NT2/D1 (cell line): ENCODE measurements at regions not wholly inside any gene's neighbourhood (a gene's known extent, or its start where the extent isn't known, plus 50 kb on each side); places are given as distances from the start of the nearest gene placed in this dataset.

Experiments used
- DNase-seq: peaks from one replicate; pipeline ENCODE4 v3.0.0-alpha.2; 2011; ENCODE audit warnings: low read depth, low spot score
- H3K27me3 ChIP-seq: 2 replicates; pipeline ENCODE4 v1.6.0; 2011; ENCODE audit warnings: mild to moderate bottlenecking; ENCODE audit not compliant: insufficient read length, insufficient read depth
- H3K36me3 ChIP-seq: 2 replicates; pipeline ENCODE4 v1.6.1; 2011; ENCODE audit warnings: mild to moderate bottlenecking, low read length, mixed read lengths; ENCODE audit not compliant: insufficient read depth, insufficient read length
- H3K4me1 ChIP-seq: 2 replicates; pipeline ENCODE4 v1.5.1; 2011; ENCODE audit not compliant: insufficient read depth, insufficient read length
- H3K4me3 ChIP-seq: 2 replicates; pipeline ENCODE4 v1.5.1; 2011; ENCODE audit warnings: low read depth; ENCODE audit not compliant: insufficient read length
- H3K9ac ChIP-seq: 2 replicates; pipeline ENCODE4 v1.6.0; 2011; ENCODE audit warnings: low read depth; ENCODE audit not compliant: insufficient read length
- H3K9me3 ChIP-seq: 2 replicates; pipeline ENCODE4 v1.5.1; 2011; ENCODE audit warnings: mild to moderate bottlenecking, low read length; ENCODE audit not compliant: insufficient read depth
- SUZ12 ChIP-seq: IDR thresholded peaks from 2 replicates; pipeline ENCODE4 v1.6.1; 2011; ENCODE audit not compliant: insufficient read length, insufficient read depth; ENCODE audit errors: extremely low read depth
- YY1 ChIP-seq: IDR thresholded peaks from 2 replicates; pipeline ENCODE4 v1.6.1; 2011; ENCODE audit not compliant: insufficient read length, insufficient read depth
- ZNF274 ChIP-seq: IDR thresholded peaks from 2 replicates; pipeline ENCODE4 v1.6.1; 2011; ENCODE audit warnings: mild to moderate bottlenecking, low read depth, low read length

DNA sequence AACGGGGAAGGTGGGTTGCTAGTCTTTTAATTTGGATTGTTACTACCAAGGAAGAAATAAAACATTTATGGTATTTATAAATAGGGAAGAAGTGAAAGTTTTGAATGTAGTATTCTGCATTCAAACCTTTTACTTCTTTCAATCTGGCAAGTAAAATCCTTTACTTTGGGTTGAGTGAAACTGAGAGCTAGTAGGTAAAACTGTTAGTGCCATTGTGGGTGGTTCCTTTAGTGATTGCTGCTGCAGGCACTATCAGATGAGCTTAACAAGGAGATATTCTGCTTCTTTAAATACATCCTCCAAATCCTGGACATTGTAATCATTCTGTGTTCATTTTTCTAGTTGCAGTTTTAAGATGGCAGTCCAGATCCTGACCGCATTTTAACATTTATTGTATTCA lies 650.9 kb upstream of the PCDH10 start:
- DNase-seq = no peak
- Histone ChIP-seq H3K27me3 (no peaks in the 10 kb centered on the region), H3K9me3 (no peaks in the 10 kb centered on the region; the same call in 1 of the 2 replicates), H3K36me3 (no peaks in the 10 kb centered on the region), H3K4me3 (no peak overlapping the region), H3K4me1 (no peaks in the 10 kb centered on the region), H3K9ac (no peak overlapping the region)
- TF ChIP-seq ZNF274 = no peak

DNA sequence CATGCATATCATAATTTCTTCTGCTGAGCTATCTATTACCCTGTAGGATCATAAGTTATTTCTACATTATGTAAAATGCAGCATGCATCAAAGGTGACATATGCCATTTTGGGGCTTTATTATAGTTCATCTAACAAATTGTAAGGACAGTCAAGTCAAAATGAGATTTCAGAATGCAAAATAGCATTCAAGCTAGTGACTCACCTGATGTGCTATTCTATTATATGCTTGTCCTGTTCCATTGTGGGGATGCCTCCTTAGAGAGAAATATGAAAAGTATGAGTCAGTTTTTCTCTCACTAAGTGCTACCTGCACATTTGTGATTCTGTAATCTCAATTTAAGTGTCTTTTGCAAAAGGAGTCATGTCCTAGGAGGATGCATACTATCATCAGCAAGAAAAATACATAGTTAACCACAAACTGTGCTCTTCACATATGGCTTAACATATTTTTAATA lies 647.0 kb upstream of the PCDH10 start:
- TF ChIP-seq ZNF274 = no peak
- no peak for TF ChIP-seq YY1
- TF ChIP-seq SUZ12 = no peak
- H3K4me3 ChIP-seq = no peak overlapping the region
- H3K9ac ChIP-seq = no peak overlapping the region

DNA sequence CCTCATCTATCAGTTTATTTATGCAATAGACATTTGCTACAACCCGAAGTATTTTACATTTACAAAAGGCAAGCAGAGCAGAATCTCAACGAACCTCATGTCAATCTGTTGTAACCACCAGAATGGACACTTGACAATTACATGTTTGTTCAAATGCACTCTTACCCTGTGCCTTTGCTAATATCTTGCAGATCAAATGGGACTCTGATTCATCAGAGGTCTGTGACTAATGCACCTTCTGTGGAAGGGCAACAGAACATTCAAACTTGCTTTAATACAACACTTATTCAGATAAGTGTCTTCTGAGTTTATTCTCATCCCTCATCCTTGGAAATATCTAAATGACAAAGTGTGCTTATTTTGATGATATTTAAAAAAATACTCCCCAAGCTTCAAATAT lies 644.7 kb upstream of the PCDH10 start:
- DNase-seq = no peak
- no peaks in the 10 kb centered on the region for H3K36me3 ChIP-seq
- H3K27me3 ChIP-seq = no peaks in the 10 kb centered on the region
- no peaks in the 10 kb centered on the region for H3K4me1 ChIP-seq
- no peak overlapping the region for H3K4me3 ChIP-seq
- TF ChIP-seq YY1 (no peak), ZNF274 (no peak), SUZ12 (no peak)
- H3K9me3 ChIP-seq = no peaks in the 10 kb centered on the region
- no peak overlapping the region for H3K9ac ChIP-seq

More for the DNA sequence above, 647.0 kb upstream of the PCDH10 start:
- no peaks in the 10 kb centered on the region for H3K9me3 ChIP-seq
- H3K4me1 ChIP-seq = no peaks in the 10 kb centered on the region
- DNase-seq = no peak
- no peaks in the 10 kb centered on the region for H3K36me3 ChIP-seq
- H3K27me3 ChIP-seq = no peaks in the 10 kb centered on the region

DNA sequence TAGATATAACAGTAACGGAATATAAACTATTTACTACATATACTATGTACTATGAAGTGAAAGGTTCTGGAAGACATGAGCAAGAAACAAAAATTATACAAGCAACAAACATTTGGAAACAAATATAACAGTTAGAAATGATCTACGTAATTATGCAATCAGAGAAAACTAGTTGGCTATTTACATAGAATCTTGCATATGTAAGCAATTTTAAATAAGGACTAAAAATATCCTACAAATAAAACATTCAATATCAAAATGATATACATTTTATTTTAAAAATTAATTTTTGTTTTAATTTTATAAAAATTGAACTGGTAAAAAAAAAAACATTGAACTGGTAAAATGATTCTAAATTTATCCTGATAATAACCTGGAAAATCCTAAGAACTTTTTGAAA lies 642.5 kb upstream of the PCDH10 start:
- H3K4me3 ChIP-seq = no peak overlapping the region
- no peaks in the 10 kb centered on the region for H3K27me3 ChIP-seq
- no peak for DNase-seq
- no peaks in the 10 kb centered on the region for H3K36me3 ChIP-seq
- no peak overlapping the region for H3K9ac ChIP-seq
- no peak for TF ChIP-seq SUZ12
- TF ChIP-seq YY1 = no peak
- TF ChIP-seq ZNF274 = no peak
- H3K4me1 ChIP-seq = no peaks in the 10 kb centered on the region
- no peaks in the 10 kb centered on the region for H3K9me3 ChIP-seq

DNA sequence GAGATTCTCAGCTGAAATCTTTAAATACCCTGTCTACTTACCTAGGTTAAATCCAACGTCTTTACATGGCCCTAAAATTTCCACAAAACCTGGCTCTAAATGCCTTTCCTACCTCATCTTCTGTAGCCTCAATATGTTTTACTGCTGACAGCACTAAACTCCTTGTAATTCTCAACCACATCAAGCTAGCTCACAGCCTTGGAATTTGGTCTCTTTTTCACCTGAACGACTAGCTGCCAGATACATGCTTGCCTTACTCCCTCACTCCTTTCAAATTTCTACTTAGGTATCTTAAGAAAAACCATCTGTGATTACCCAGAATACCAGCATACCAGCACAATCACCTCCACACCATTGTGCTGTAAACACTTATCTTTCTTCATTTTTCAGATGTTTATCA lies 635.6 kb upstream of the PCDH10 start:
- TF ChIP-seq SUZ12 (no peak), YY1 (no peak), ZNF274 (no peak)

DNA sequence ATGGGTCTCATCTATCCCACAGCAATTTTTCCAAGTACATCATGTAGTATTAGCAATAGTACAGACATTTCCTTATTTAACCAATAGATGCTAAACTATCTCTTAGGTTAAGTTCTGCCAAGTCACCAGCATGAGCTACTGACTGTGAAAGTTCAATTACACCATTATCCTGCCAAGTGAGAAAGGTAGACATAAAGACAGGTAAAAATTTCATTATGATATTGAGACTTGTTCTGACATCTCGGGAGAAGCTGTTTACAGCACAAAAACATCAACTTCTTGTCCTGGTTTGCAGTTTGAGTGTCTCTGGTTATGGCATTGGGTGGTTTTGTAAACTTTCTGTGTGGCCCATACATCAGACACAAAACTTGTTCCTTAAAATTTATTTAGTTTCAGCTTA lies 622.4 kb upstream of the PCDH10 start:
- H3K27me3 ChIP-seq = no peaks in the 10 kb centered on the region
- H3K4me3 ChIP-seq = no peak overlapping the region
- no peaks in the 10 kb centered on the region for H3K9me3 ChIP-seq
- H3K4me1 ChIP-seq = no peaks in the 10 kb centered on the region
- no peaks in the 10 kb centered on the region for H3K36me3 ChIP-seq
- no peak for DNase-seq
- no peak overlapping the region for H3K9ac ChIP-seq
- TF ChIP-seq ZNF274 (no peak), SUZ12 (no peak), YY1 (no peak)

More for the DNA sequence above, 635.6 kb upstream of the PCDH10 start:
- Histone ChIP-seq H3K9ac (no peak overlapping the region), H3K4me3 (no peak overlapping the region), H3K4me1 (no peaks in the 10 kb centered on the region), H3K9me3 (no peaks in the 10 kb centered on the region), H3K36me3 (no peaks in the 10 kb centered on the region), H3K27me3 (no peaks in the 10 kb centered on the region)
- no peak for DNase-seq

DNA sequence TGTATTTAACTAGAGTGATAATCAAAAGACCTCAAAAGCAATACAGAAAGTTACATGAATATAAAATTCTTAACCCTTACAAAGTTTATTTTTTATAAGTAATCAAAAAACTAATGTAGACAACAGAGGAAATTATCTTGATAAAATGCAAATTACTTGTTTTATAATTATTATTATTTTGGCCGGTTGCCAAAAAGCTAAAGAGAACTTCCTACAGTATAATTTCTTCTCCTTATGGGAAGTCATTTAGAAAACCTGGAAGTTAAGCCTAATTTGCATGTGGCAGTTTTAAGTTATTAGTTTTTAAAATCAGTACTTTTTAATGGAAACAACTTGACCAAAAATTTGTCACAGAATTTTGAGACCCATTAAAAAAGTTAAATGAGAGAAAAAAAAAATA lies 621.3 kb upstream of the PCDH10 start:
- no peaks in the 10 kb centered on the region for H3K27me3 ChIP-seq
- H3K9ac ChIP-seq = no peak overlapping the region
- no peaks in the 10 kb centered on the region for H3K36me3 ChIP-seq
- TF ChIP-seq SUZ12 (no peak), ZNF274 (no peak), YY1 (no peak)
- H3K9me3 ChIP-seq = no peaks in the 10 kb centered on the region
- no peak for DNase-seq
- no peaks in the 10 kb centered on the region for H3K4me1 ChIP-seq
- H3K4me3 ChIP-seq = no peak overlapping the region

DNA sequence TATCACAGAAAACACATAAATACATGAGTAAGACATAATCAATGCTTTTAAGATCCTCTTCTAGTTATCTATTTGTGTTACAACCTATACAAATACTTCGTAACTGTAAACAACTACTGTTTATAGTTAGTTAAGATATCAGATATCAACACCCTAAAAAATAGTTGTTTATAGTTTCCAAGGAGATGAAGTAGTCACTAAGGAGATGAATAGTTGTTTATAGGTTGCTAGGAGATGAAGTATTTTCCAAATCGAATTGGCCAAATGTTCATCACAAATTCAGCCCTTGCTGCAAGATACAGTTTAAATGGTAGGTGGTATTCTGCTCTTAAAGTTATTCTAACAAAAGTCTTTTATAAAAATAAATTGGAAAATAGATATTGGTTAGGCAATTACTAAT lies 618.2 kb upstream of the PCDH10 start:
- no peak for TF ChIP-seq YY1
- TF ChIP-seq SUZ12 = no peak
- TF ChIP-seq ZNF274 = no peak
- H3K4me1 ChIP-seq = no peaks in the 10 kb centered on the region
- H3K4me3 ChIP-seq = no peak overlapping the region
- H3K9ac ChIP-seq = no peak overlapping the region
- H3K27me3 ChIP-seq = no peaks in the 10 kb centered on the region
- H3K36me3 ChIP-seq = no peaks in the 10 kb centered on the region
- no peak for DNase-seq
- no peaks in the 10 kb centered on the region for H3K9me3 ChIP-seq
